ENCODE measurements at regions not wholly inside any gene's neighbourhood (a gene's known extent, or its start where the extent isn't known, plus 50 kb on each side); places are given as distances from the start of the nearest gene placed in this dataset.

DNA sequence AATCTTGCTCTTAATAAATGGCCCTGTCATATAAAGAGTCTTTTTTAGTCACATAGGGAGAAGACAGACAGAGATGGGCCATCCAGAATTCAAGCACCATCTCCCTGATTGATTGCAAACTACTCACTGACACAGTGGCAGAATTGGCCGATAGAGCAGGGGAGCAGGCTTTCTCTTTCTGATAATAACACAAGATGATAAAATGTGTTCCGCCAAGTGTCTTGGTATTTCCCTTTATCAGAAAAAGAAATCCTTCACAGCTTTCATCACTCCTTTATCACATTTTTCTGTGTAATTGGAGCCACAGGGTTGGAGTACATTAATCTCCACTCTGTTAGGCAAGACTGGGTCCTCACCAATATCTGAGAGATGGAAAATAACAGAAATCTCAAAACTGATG, 406.0 kb downstream of the TMEM135 start:
- Mint-ChIP-seq H3K4me1 (no peaks in the 10 kb centered on the region), H3K9me3 (no peaks in the 10 kb centered on the region), H3K4me3 (no peak overlapping the region), H3K27me3 (ENCODE audit: low read depth) (no peaks in the 10 kb centered on the region; the same call in 1 of the 2 replicates), H3K36me3 (ENCODE audit: insufficient read depth in 1 of 3, low read depth in 3 of 3) (no peaks in the 10 kb centered on the region), H3K27ac (no peak overlapping the region)
- no peaks in the 10 kb centered on the region for H3K79me2 ChIP-seq (ENCODE audit: insufficient read depth, low read length)
- H3K27me3 ChIP-seq (ENCODE audit: insufficient read depth, low read length) = no peaks in the 10 kb centered on the region
- H3K27ac ChIP-seq (ENCODE audit: insufficient read length, low read depth, low read length) = no peak overlapping the region
- no peaks in the 10 kb centered on the region for H3K9me3 ChIP-seq (ENCODE audit: control insufficient read depth, low read depth, low read length)
- H2BK20ac ChIP-seq (ENCODE audit: low read depth, low read length, poor library complexity, severe bottlenecking) = no peak overlapping the region
- no peak overlapping the region for H2BK5ac ChIP-seq (ENCODE audit: insufficient read length, low read length)
- no peak overlapping the region for H2BK12ac ChIP-seq (ENCODE audit: insufficient read length, low read depth, low read length)
- H3K79me1 ChIP-seq (ENCODE audit: insufficient read depth, low read depth, low read length, poor library complexity, severe bottlenecking) = no peaks in the 10 kb centered on the region
- no peak overlapping the region for H4K91ac ChIP-seq (ENCODE audit: insufficient read length, low read depth, low read length)
- no peak overlapping the region for H3K18ac ChIP-seq (ENCODE audit: insufficient read length, low read depth, low read length)
- no peak overlapping the region for H3K56ac ChIP-seq (ENCODE audit: insufficient read length, low read depth, low read length)
- no peak overlapping the region for H3K9ac ChIP-seq (ENCODE audit: extremely low read depth, insufficient read length, low read length)
- no peaks in the 10 kb centered on the region for H3K4me1 ChIP-seq (ENCODE audit: insufficient read depth, low read length)
- H2BK120ac ChIP-seq (ENCODE audit: low read depth, low read length, poor library complexity, severe bottlenecking) = no peak overlapping the region
- WGBS (ENCODE audit: extremely low coverage, insufficient read length, low lambda C conversion rate) = no CpG with 5 or more reads among the region's 2 CpGs
- H2BK15ac ChIP-seq (ENCODE audit: low read depth, low read length) = no peak overlapping the region
- no peak overlapping the region for H4K5ac ChIP-seq (ENCODE audit: insufficient read length, low read depth, low read length)
- TF ChIP-seq, protein P1, sequence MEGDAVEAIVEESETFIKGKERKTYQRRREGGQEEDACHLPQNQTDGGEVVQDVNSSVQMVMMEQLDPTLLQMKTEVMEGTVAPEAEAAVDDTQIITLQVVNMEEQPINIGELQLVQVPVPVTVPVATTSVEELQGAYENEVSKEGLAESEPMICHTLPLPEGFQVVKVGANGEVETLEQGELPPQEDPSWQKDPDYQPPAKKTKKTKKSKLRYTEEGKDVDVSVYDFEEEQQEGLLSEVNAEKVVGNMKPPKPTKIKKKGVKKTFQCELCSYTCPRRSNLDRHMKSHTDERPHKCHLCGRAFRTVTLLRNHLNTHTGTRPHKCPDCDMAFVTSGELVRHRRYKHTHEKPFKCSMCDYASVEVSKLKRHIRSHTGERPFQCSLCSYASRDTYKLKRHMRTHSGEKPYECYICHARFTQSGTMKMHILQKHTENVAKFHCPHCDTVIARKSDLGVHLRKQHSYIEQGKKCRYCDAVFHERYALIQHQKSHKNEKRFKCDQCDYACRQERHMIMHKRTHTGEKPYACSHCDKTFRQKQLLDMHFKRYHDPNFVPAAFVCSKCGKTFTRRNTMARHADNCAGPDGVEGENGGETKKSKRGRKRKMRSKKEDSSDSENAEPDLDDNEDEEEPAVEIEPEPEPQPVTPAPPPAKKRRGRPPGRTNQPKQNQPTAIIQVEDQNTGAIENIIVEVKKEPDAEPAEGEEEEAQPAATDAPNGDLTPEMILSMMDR (conservative IDR thresholded peaks at IDR 0.05) = no peak
- H3K23me2 ChIP-seq (ENCODE audit: insufficient read length, low read depth, low read length, poor library complexity, severe bottlenecking) = no peaks in the 10 kb centered on the region
- H3K14ac ChIP-seq (ENCODE audit: insufficient read depth, low read length) = no peak overlapping the region
- H3T11ph ChIP-seq (ENCODE audit: low read length) = no peak overlapping the region
- H3K4me2 ChIP-seq (ENCODE audit: insufficient read depth, insufficient read length, low read length) = no peak overlapping the region
- H3K23ac ChIP-seq (ENCODE audit: insufficient read length, low read depth, low read length) = no peak overlapping the region
- no peaks in the 10 kb centered on the region for H4K20me1 ChIP-seq (ENCODE audit: control insufficient read depth, insufficient read depth, insufficient read length)
- no peak overlapping the region for H3K4ac ChIP-seq (ENCODE audit: low read depth, low read length)
- no peak for DNase-seq
- no peak overlapping the region for H2AK5ac ChIP-seq (ENCODE audit: insufficient read length, low read length)
- H4K8ac ChIP-seq (replicated peaks; ENCODE audit: insufficient read length, low read depth, low read length) = no peak overlapping the region
- H2AFZ ChIP-seq (ENCODE audit: low read length) = no peak overlapping the region

All from H9 (cell line).